ENCODE measurements at regions not wholly inside any gene's neighbourhood (a gene's known extent, or its start where the extent isn't known, plus 50 kb on each side); places are given as distances from the start of the nearest gene placed in this dataset.

DNA sequence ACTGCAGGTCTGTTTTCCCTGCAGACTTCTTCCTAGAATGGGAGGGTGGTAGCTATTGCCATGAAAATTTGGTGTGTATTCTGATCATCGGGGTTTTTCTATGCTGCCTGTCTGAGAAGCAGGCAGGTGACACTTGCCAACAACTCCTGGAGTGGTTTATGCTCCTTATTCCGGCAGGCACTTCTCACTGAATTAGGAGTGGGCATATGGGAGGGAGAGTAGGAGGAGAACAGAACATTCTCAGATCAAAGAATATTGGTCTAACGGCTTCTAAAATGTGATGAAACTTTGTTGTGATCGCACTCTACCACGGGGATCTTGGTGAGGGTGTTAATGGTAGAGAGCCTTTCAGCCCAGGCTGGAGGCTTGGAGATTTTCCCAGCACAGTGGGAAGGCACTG, 480.8 kb downstream of the PLCL1 start:
- TF ChIP-seq, protein P1, sequence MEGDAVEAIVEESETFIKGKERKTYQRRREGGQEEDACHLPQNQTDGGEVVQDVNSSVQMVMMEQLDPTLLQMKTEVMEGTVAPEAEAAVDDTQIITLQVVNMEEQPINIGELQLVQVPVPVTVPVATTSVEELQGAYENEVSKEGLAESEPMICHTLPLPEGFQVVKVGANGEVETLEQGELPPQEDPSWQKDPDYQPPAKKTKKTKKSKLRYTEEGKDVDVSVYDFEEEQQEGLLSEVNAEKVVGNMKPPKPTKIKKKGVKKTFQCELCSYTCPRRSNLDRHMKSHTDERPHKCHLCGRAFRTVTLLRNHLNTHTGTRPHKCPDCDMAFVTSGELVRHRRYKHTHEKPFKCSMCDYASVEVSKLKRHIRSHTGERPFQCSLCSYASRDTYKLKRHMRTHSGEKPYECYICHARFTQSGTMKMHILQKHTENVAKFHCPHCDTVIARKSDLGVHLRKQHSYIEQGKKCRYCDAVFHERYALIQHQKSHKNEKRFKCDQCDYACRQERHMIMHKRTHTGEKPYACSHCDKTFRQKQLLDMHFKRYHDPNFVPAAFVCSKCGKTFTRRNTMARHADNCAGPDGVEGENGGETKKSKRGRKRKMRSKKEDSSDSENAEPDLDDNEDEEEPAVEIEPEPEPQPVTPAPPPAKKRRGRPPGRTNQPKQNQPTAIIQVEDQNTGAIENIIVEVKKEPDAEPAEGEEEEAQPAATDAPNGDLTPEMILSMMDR (IDR thresholded peaks at IDR 0.05), result no peak
- no peak for TF ChIP-seq POLR2A (IDR thresholded peaks at IDR 0.05)
